Keratinocyte (primary cell): ENCODE measurements at regions not wholly inside any gene's neighbourhood (a gene's known extent, or its start where the extent isn't known, plus 50 kb on each side); places are given as distances from the start of the nearest gene placed in this dataset.

ENCODE experiments used
- EZH2 ChIP-seq: IDR thresholded peaks from one replicate; pipeline ENCODE4 v1.6.1; 2012; ENCODE audit warnings: inconsistent platforms, mild to moderate bottlenecking, low read length, moderate library complexity
- TF ChIP-seq, protein P1 (sequence below), 3 experiments: IDR thresholded peaks in 1 of 3; conservative IDR thresholded peaks in 1 of 3; optimal IDR thresholded peaks in 1 of 3; 2 replicates in 2 of 3; 3 replicates in 1 of 3; pipeline versions ENCODE3 to v1.5.1; 2011; ENCODE audit warnings: low read length in 3 of 3, mild to moderate bottlenecking in 3 of 3, moderate library complexity in 2 of 3, control low read depth in 1 of 3, inconsistent platforms in 1 of 3; ENCODE audit not compliant: insufficient read depth in 2 of 3; ENCODE audit errors: extremely low read depth in 1 of 3

DNA sequence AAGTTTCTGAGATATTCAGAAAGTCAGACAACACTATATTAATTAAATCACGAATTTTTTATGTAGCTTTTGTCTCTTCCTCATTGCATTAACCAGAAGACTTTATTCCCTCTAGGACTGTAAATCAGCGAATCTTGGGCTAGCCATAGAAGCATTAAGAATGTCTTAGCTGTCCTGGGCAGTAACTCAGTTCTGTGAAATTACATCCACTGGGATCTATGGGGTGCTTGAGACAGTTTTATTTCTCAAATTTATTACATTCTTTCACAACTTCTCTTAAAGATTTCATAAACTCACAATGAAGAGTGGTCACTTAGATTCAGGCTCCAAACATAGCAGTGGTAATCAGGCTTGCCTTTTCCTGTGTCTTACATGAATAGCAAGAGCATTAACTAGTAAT lies 1153.4 kb downstream of the CDH8 start:
- TF ChIP-seq EZH2 = no peak
- TF ChIP-seq, protein P1, sequence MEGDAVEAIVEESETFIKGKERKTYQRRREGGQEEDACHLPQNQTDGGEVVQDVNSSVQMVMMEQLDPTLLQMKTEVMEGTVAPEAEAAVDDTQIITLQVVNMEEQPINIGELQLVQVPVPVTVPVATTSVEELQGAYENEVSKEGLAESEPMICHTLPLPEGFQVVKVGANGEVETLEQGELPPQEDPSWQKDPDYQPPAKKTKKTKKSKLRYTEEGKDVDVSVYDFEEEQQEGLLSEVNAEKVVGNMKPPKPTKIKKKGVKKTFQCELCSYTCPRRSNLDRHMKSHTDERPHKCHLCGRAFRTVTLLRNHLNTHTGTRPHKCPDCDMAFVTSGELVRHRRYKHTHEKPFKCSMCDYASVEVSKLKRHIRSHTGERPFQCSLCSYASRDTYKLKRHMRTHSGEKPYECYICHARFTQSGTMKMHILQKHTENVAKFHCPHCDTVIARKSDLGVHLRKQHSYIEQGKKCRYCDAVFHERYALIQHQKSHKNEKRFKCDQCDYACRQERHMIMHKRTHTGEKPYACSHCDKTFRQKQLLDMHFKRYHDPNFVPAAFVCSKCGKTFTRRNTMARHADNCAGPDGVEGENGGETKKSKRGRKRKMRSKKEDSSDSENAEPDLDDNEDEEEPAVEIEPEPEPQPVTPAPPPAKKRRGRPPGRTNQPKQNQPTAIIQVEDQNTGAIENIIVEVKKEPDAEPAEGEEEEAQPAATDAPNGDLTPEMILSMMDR (optimal IDR thresholded peaks at IDR 0.05 in 1 of 3, IDR thresholded peaks at IDR 0.05 in 1 of 3, conservative IDR thresholded peaks at IDR 0.05 in 1 of 3; ENCODE audit: extremely low read depth in 1 of 3, insufficient read depth in 2 of 3, low read length in 3 of 3) = no peak
